Adrenal gland (tissue), 9 donors: ENCODE measurements at regions not wholly inside any gene's neighbourhood (a gene's known extent, or its start where the extent isn't known, plus 50 kb on each side); places are given as distances from the start of the nearest gene placed in this dataset.
A peak's percentile ranks its signal among the peaks of the same experiment; 100 is the strongest.

ENCODE experiments used
- DNase-seq, 7 donors: peaks; one replicate each; pipeline ENCODE4 v3.0.0-alpha.2; 2019 to 2020
- H3K27ac ChIP-seq, 5 donors: fragments of 200-600 bp; sonication (generic) in 4 of 5; 1 replicate in 3 of 5; 2 replicates in 2 of 5; pipeline versions ENCODE4 v1.5.1 to v1.8.0; 2016 to 2020; ENCODE audit warnings: mild to moderate bottlenecking in 1 of 5
- H3K27me3 ChIP-seq: fragments of 200-600 bp; 2 replicates; pipeline ENCODE4 v1.8.0; 2021
- H3K36me3 ChIP-seq, 2 donors: fragments of 200-600 bp; replicated peaks in 1 of 2; 1 replicate in 1 of 2; 2 replicates in 1 of 2; pipeline versions ENCODE4 v1.5.1 to v1.8.0; 2018 to 2022
- H3K4me1 ChIP-seq, 2 donors: fragments of 200-600 bp; replicated peaks in 1 of 2; 1 replicate in 1 of 2; 2 replicates in 1 of 2; pipeline versions ENCODE4 v1.5.1 to v1.8.0; 2018 to 2021
- H3K4me3 ChIP-seq, 4 donors: fragments of 200-600 bp; sonication (generic) in 3 of 4; one replicate each; pipeline ENCODE4 v1.5.1; 2016 to 2018
- H3K9me3 ChIP-seq, 3 donors: fragments of 200-600 bp; sonication (generic) in 1 of 3; replicated peaks in 1 of 3; 1 replicate in 2 of 3; 2 replicates in 1 of 3; pipeline versions ENCODE4 v1.5.1 to v1.8.0; 2016 to 2021
- POLR2A ChIP-seq, 2 donors: fragments of 450-650 bp; IDR thresholded peaks; one replicate each; pipeline ENCODE4 v1.6.1; 2017; ENCODE audit warnings: antibody characterized with exemption in 2 of 2, mild to moderate bottlenecking in 2 of 2, moderate library complexity in 1 of 2
- WGBS, 4 donors: extraction: QIAGEN DNeasy Blood & Tissue Kit in 2 of 4; methylation state at CpG; one replicate each; pipeline versions ENCODE4 v1.1.5 to v1.1.7; 2013 to 2017; 5-methylcytosine and 5-hydroxymethylcytosine counted together
- intact Hi-C, 2 donors: fragments of 100-400 bp; cut with DNase I; formaldehyde crosslinking; loops; one replicate each; pipeline versions ENCODE4 v1.14.1 to v1.15.0; 2022 to 2023
- TF ChIP-seq, protein P1 (sequence below), 6 experiments: fragments of 450-650 bp in 4 of 6; fragments of 200-600 bp in 2 of 6; sonication (generic) in 1 of 6; IDR thresholded peaks; 1 replicate in 5 of 6; 2 replicates in 1 of 6; pipeline versions ENCODE4 v1.5.1 to v1.8.0; 2016 to 2021; ENCODE audit warnings: antibody characterized with exemption in 6 of 6, mild to moderate bottlenecking in 2 of 6, moderate library complexity in 1 of 6
- donor health status: healthy with polysubstance abuse.
- donor health status: Bipolar disorder and iron deficiency.
- donor health status: DM: yes; HTN: yes; CAD: no.
- donor health status: DM: no; HTN: no; CAD: no.
- donor health status: DM: no; HTN: no; CAD: no.

DNA sequence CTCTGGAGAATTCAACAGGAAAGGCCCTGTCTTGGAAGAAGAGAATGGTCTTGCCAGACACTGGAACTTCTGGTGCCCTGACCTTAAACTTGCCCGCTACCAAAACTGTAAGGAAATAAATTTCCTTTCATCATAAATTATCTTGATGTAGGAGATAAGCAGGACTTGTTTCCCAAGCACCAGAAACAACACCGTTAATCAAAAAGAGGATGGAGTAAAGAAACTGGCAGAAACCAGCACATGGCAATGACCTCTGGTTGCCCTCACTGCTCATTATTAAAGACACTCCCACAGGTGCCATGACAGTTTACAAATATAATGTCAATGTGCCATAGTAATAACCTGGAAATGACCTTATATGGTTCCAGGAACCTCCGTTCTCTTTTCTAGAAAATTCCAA lies 426.1 kb downstream of the EDEM1 start:
- H3K4me1 ChIP-seq: no peaks in the 10 kb centered on the region
- H3K9me3 ChIP-seq: no peaks in the 10 kb centered on the region
- no peaks in the 10 kb centered on the region for H3K36me3 ChIP-seq
- no peak for TF ChIP-seq POLR2A (IDR thresholded peaks at IDR 0.05)
- TF ChIP-seq, protein P1, sequence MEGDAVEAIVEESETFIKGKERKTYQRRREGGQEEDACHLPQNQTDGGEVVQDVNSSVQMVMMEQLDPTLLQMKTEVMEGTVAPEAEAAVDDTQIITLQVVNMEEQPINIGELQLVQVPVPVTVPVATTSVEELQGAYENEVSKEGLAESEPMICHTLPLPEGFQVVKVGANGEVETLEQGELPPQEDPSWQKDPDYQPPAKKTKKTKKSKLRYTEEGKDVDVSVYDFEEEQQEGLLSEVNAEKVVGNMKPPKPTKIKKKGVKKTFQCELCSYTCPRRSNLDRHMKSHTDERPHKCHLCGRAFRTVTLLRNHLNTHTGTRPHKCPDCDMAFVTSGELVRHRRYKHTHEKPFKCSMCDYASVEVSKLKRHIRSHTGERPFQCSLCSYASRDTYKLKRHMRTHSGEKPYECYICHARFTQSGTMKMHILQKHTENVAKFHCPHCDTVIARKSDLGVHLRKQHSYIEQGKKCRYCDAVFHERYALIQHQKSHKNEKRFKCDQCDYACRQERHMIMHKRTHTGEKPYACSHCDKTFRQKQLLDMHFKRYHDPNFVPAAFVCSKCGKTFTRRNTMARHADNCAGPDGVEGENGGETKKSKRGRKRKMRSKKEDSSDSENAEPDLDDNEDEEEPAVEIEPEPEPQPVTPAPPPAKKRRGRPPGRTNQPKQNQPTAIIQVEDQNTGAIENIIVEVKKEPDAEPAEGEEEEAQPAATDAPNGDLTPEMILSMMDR (IDR thresholded peaks at IDR 0.05): no peak
- intact Hi-C loops: no loop called here
- no peaks in the 10 kb centered on the region for H3K27me3 ChIP-seq
- peak in 1 of 7 donors; percentile 5 for DNase-seq
- no peak overlapping the region for H3K27ac ChIP-seq
- no peak overlapping the region for H3K4me3 ChIP-seq
- WGBS, 4 donors: 16 to 22% (median 21%) methylated on average over 3 of the region's 3 CpGs

DNA sequence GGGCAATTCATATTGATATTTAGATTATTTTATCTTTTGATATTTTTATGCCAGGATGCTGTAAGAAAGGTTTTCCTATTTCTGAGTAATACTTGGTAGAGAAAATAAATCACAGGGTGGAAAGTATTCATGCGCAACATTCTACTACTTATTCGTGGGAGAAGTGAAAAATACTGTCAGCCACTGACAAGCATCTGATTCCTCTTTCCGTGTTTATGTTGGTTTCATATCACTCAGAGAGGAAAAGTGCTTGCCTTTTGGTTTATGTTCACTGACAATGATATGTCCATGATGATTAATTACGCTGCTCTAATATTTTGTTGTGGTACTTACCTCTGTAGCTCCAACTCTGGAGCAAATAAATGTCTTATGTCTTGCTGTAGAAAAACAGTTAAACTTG lies 429.4 kb downstream of the EDEM1 start:
- intact Hi-C loops: no loop called here
- no peak overlapping the region for H3K4me3 ChIP-seq
- no peaks in the 10 kb centered on the region for H3K36me3 ChIP-seq
- DNase-seq: no peak
- no peaks in the 10 kb centered on the region for H3K27me3 ChIP-seq
- TF ChIP-seq, protein P1 (IDR thresholded peaks at IDR 0.05): no peak
- TF ChIP-seq POLR2A (IDR thresholded peaks at IDR 0.05): no peak
- H3K27ac ChIP-seq: no peak overlapping the region
- H3K4me1 ChIP-seq: no peaks in the 10 kb centered on the region
- H3K9me3 ChIP-seq: no peaks in the 10 kb centered on the region
- 48 to 56% (median 53%) methylated on average over 4 of the region's 4 CpGs for WGBS, 4 donors

DNA sequence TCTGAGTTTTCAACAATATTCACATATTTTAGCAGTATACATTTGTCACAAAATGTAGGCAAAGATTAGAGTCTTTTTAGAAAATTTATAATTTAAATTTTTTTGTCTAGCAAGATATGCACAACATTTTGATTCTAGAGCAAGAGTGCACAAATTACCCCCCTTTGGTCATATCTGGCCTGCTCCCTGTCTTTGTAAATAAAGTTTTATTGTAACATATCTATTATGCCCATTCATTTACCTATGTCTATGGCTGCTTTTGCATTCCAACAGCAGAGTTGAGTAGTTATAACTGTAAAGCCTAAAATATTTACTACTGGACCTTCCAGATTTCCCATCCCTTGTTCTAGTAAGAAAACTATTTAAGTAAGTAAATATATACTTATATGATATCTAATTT lies 430.7 kb downstream of the EDEM1 start:
- intact Hi-C loops: no loop called here
- no peaks in the 10 kb centered on the region for H3K9me3 ChIP-seq
- H3K27ac ChIP-seq: no peak overlapping the region
- H3K4me1 ChIP-seq: no peaks in the 10 kb centered on the region
- TF ChIP-seq, protein P1 (IDR thresholded peaks at IDR 0.05): no peak
- no peak for TF ChIP-seq POLR2A (IDR thresholded peaks at IDR 0.05)
- H3K36me3 ChIP-seq: no peaks in the 10 kb centered on the region
- no peak overlapping the region for H3K4me3 ChIP-seq
- DNase-seq: no peak
- no peaks in the 10 kb centered on the region for H3K27me3 ChIP-seq

DNA sequence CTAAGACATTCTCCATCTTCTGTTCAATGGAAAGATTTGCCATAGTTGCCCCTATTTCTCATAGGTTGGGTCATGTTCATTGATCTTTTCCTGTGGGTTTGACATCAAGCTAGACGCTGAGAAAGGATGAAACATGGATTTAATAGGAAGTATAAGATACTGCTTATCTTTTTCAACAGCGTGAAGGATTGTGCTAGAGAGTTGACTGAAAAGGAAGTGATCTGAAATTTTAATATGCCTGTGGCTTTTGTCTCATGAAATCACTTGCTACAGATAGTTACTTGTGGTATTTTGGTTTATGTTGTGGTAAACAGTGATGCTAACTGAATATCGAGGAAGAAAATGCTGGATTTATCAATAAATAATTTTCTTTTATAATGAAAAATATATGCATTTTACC lies 442.9 kb downstream of the EDEM1 start:
- no peaks in the 10 kb centered on the region for H3K4me1 ChIP-seq
- no peaks in the 10 kb centered on the region for H3K27me3 ChIP-seq
- 53 to 64% (median 60%) methylated on average over 3 of the region's 3 CpGs for WGBS, 4 donors
- no peak overlapping the region for H3K27ac ChIP-seq
- no peak overlapping the region for H3K4me3 ChIP-seq
- TF ChIP-seq, protein P1 (IDR thresholded peaks at IDR 0.05): no peak
- no peak for TF ChIP-seq POLR2A (IDR thresholded peaks at IDR 0.05)
- H3K9me3 ChIP-seq: no peaks in the 10 kb centered on the region
- no peak for DNase-seq
- H3K36me3 ChIP-seq: no peaks in the 10 kb centered on the region
- intact Hi-C loops: no loop called here
